Epithelial cell of esophagus (primary cell): ENCODE measurements at regions not wholly inside any gene's neighbourhood (a gene's known extent, or its start where the extent isn't known, plus 50 kb on each side); places are given as distances from the start of the nearest gene placed in this dataset.
"Not testable (repeated sequence)": the region's sequence is repeated elsewhere in the genome, so short reads cannot be mapped to it uniquely, and the experiment has no call there.

ENCODE experiments used
- DNase-seq: peaks from one replicate; pipeline ENCODE4 v3.0.0; 2010; ENCODE audit warnings: low read depth
- H3K4me3 ChIP-seq: 2 replicates; pipeline ENCODE4 v1.5.1; 2011; ENCODE audit warnings: mild to moderate bottlenecking, low read length, control low read depth
- CTCF ChIP-seq: IDR thresholded peaks from 2 replicates; pipeline ENCODE4 v1.5.1; 2011; ENCODE audit warnings: low read depth, mild to moderate bottlenecking, low read length, control low read depth, inconsistent platforms; ENCODE audit not compliant: insufficient read depth; ENCODE audit errors: missing control alignments

GRCh38 chr6:119495230-119495683, 145.7 kb upstream of the MAN1A1 start:
- no peak overlapping the region for H3K4me3 ChIP-seq
- TF ChIP-seq CTCF, result no peak
- DNase-seq, result no peak

GRCh38 chr6:119493980-119494379, 144.4 kb upstream of the MAN1A1 start:
- TF ChIP-seq CTCF, result no peak
- H3K4me3 ChIP-seq, result no peak overlapping the region
- DNase-seq, result peak; percentile 83

- DNase-seq, H3K4me3 ChIP-seq: not testable (repeated sequence)
These were observed 141.6 kb upstream of the MAN1A1 start for GRCh38 chr6:119491112-119491511.

- DNase-seq, H3K4me3 ChIP-seq: not testable (repeated sequence)
These were observed 140.5 kb upstream of the MAN1A1 start for GRCh38 chr6:119490050-119490449.

GRCh38 chr6:119484598-119484997, 135.0 kb upstream of the MAN1A1 start:
- TF ChIP-seq CTCF, result no peak
- DNase-seq, result peak; percentile 100
- H3K4me3 ChIP-seq, result no peak overlapping the region

- peak; percentile 2 for DNase-seq
- no peak for TF ChIP-seq CTCF
- no peak overlapping the region for H3K4me3 ChIP-seq
These were observed 134.3 kb upstream of the MAN1A1 start for GRCh38 chr6:119483908-119484307.

GRCh38 chr6:119482850-119483285, 133.3 kb upstream of the MAN1A1 start:
- H3K4me3 ChIP-seq, result no peak overlapping the region
- TF ChIP-seq CTCF, result no peak
- no peak for DNase-seq

GRCh38 chr6:119481976-119482375, 132.4 kb upstream of the MAN1A1 start:
- no peak overlapping the region for H3K4me3 ChIP-seq
- DNase-seq, result no peak
- no peak for TF ChIP-seq CTCF
